ENCODE measurements at regions not wholly inside any gene's neighbourhood (a gene's known extent, or its start where the extent isn't known, plus 50 kb on each side); places are given as distances from the start of the nearest gene placed in this dataset.

DNA sequence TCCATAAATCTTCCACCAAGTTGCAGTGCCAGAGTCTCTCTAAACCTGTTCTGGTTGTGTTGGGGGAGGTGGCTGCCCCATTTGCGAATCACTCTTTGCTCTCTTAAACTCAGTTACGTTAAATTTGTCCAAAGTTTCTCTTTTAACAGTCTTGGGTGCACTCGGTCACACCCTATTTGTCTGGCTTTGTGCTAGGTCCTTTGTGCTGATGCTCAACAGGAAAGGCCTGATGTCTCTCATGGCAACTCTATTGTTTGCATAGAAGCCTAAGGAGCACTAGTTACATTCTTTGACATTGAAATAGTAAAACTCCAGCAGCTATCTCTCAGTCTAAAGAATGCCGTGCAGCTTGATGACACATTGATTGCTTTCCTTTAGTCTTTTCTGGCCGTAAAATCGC lies 105.1 kb downstream of the TRMT11 start:
- Histone ChIP-seq H3K9me3 (no peaks in the 10 kb centered on the region), H3K4me3 (no peak overlapping the region), H3K4me1 (no peaks in the 10 kb centered on the region), H3K27ac (no peak overlapping the region), H3K27me3 (no peaks in the 10 kb centered on the region), H3K36me3 (no peaks in the 10 kb centered on the region)
- ATAC-seq = no peak
- intact Hi-C loops (cut with DNase I) = no loop called here
- DNase-seq = no peak
- TF ChIP-seq, protein P1, sequence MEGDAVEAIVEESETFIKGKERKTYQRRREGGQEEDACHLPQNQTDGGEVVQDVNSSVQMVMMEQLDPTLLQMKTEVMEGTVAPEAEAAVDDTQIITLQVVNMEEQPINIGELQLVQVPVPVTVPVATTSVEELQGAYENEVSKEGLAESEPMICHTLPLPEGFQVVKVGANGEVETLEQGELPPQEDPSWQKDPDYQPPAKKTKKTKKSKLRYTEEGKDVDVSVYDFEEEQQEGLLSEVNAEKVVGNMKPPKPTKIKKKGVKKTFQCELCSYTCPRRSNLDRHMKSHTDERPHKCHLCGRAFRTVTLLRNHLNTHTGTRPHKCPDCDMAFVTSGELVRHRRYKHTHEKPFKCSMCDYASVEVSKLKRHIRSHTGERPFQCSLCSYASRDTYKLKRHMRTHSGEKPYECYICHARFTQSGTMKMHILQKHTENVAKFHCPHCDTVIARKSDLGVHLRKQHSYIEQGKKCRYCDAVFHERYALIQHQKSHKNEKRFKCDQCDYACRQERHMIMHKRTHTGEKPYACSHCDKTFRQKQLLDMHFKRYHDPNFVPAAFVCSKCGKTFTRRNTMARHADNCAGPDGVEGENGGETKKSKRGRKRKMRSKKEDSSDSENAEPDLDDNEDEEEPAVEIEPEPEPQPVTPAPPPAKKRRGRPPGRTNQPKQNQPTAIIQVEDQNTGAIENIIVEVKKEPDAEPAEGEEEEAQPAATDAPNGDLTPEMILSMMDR (IDR thresholded peaks at IDR 0.05) = no peak

DNA sequence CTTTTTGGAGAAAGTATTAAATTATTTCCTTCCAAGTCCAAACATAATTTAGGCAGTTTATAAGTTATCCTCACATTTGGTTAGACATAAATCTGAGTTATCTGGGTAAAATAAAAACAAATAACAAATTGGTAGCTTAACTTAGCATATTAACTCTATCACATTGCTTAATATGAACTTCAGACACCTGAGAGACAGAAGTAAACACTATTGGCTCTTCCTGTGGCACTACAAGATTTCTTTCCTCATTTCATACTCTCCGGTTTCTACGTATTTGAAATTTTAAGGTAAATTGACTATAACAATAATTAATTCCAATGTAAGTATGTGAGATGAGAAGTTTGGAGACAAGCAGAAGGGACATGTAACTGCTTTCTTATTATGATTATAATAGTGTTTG lies 106.8 kb downstream of the TRMT11 start:
- H3K27me3 ChIP-seq = no peaks in the 10 kb centered on the region
- no peak for DNase-seq
- H3K36me3 ChIP-seq = no peaks in the 10 kb centered on the region
- no peak for ATAC-seq
- TF ChIP-seq, protein P1 (IDR thresholded peaks at IDR 0.05) = no peak
- no peak overlapping the region for H3K27ac ChIP-seq
- H3K4me3 ChIP-seq = no peak overlapping the region
- intact Hi-C loops (cut with DNase I) = no loop called here
- H3K9me3 ChIP-seq = no peaks in the 10 kb centered on the region
- H3K4me1 ChIP-seq = no peaks in the 10 kb centered on the region

DNA sequence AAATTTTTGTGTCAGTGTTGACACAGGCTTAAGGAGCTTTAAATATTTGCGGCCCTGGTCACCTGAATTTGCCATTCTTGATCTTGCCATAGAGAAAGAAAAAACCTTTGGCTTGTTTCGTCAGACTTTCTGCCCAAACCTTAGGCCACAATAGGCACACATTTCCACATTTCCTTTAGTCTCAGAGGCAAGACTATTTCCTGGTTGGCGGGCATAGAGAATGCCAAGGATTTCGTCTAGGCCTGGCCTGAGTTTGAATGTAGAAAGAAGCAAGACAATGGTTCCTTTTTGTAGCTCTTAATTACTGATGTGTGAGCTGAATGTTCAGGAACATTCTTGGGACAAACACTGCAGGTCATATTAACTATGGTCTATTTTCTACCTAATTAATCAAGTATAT lies 108.1 kb downstream of the TRMT11 start:
- DNase-seq = no peak
- no peak overlapping the region for H3K27ac ChIP-seq

DNA sequence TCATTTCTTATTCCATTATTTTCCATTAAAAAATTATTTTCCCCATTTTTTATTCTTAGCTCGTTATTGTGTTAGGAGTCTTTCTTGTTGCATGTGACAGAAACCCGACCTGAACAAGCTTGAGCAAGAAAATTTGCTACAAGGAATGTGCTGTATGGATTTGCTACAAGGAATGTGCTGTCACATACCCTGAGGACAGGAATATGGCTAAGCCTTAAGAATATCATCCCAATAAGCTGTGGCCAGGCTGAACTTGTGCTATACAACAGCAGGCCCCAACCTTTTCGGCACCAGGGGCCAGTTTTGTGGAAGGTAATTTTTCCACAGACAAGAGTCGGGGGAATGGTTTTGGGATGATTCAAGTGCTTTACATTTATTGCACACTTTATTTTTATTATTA lies 114.0 kb downstream of the TRMT11 start:
- Histone ChIP-seq H3K9me3 (no peaks in the 10 kb centered on the region), H3K27ac (no peak overlapping the region), H3K36me3 (no peaks in the 10 kb centered on the region), H3K27me3 (no peaks in the 10 kb centered on the region), H3K4me1 (no peaks in the 10 kb centered on the region), H3K4me3 (no peak overlapping the region)
- intact Hi-C loops (cut with DNase I) = no loop called here
- TF ChIP-seq, protein P1 (IDR thresholded peaks at IDR 0.05) = no peak
- no peak for DNase-seq
- no peak for ATAC-seq

More for the DNA sequence above, 108.1 kb downstream of the TRMT11 start:
- TF ChIP-seq, protein P1 (IDR thresholded peaks at IDR 0.05) = no peak
- Histone ChIP-seq H3K4me1 (no peaks in the 10 kb centered on the region), H3K36me3 (no peaks in the 10 kb centered on the region), H3K4me3 (no peak overlapping the region), H3K9me3 (no peaks in the 10 kb centered on the region), H3K27me3 (no peaks in the 10 kb centered on the region)
- no peak for ATAC-seq
- intact Hi-C loops (cut with DNase I) = no loop called here

DNA sequence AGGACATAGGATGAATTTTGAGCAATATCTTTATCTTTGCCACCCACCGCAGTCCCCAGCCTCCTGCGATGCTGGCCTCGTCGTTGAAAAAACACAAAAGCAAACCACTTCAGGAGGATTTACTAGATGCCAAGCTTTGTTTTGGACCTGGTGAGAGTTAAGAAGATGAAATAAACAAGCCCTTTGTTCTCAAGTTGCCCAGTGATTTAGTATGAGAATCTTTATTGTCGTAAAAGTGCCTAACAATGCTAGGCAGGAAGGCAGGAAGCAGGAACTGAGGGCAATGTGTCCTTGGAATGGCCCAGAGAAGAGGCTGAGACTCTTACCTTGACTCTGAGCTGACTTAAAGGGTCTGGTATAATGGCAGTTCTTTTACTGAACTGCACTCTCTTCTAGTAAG lies 116.0 kb downstream of the TRMT11 start:
- H3K36me3 ChIP-seq = no peaks in the 10 kb centered on the region
- DNase-seq = no peak
- ATAC-seq = no peak
- no peaks in the 10 kb centered on the region for H3K27me3 ChIP-seq
- H3K4me3 ChIP-seq = no peak overlapping the region
- H3K9me3 ChIP-seq = no peaks in the 10 kb centered on the region
- no peaks in the 10 kb centered on the region for H3K4me1 ChIP-seq
- intact Hi-C loops (cut with DNase I) = no loop called here
- no peak overlapping the region for H3K27ac ChIP-seq
- TF ChIP-seq, protein P1 (IDR thresholded peaks at IDR 0.05) = no peak

DNA sequence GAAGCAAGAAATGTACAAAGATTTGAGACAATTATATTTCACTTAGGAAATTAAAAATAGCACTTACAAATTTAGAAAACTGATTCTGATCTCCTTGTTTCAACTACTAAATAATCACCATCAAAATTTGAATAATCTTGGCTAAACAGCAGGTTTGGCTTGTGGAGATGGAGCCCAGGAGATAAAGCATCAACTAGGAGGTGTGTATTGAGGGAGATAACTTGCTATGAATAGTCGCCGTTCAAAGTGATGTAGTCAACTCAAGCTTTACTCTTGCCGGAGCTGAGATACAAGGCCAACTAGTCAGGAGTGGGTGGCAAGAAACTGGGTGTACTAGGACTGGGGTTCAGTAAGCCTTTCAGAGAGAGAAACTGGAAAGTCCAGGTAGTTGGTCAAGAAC lies 117.7 kb downstream of the TRMT11 start:
- no peak for ATAC-seq
- intact Hi-C loops (cut with DNase I) = no loop called here
- TF ChIP-seq, protein P1 (IDR thresholded peaks at IDR 0.05) = no peak

More for the DNA sequence above, 117.7 kb downstream of the TRMT11 start:
- Histone ChIP-seq H3K36me3 (no peaks in the 10 kb centered on the region), H3K27me3 (no peaks in the 10 kb centered on the region), H3K4me1 (no peaks in the 10 kb centered on the region), H3K9me3 (no peaks in the 10 kb centered on the region), H3K27ac (no peak overlapping the region), H3K4me3 (no peak overlapping the region)
- DNase-seq = no peak
